ENCODE measurements at regions not wholly inside any gene's neighbourhood (a gene's known extent, or its start where the extent isn't known, plus 50 kb on each side); places are given as distances from the start of the nearest gene placed in this dataset.

DNA sequence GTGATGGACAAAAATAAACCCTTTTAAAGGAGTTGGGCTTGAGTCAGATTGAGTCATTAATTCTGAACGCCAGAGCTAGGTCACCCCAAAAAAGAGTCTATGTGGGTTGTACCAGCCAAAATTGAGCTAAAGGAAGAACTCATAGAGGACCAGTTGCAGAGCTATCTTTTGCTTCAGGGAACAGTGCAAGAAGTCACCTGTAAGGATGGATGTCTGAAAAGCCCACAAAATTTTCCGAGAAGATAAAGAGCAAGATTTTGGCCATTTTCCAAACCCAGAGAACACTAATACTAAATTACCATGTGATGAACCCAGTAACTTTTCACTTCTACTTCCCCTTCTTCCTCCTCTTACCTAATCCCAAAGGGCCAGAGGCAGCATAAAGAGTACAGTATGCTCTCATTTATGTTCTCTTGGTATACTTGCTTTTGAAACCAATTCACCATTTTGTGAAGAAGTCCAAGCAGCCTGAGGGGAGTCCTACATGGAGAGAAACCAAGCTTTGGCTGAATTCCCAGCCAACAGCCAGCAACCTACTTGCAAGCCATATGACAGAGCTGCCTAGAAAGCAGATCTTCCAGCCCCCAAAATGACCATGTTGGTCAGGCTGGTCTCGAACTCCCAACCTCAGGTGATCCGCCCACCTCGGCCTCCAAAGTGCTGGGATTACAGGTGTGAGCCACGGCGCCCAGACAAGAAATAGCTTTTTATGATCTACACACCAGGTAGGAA, 551.7 kb downstream of the SATB2 start:
- DNase-seq (ENCODE audit: low spot score), result no peak
- H3K27ac ChIP-seq, result no peak overlapping the region
- no peak for TF ChIP-seq CTCF (conservative IDR thresholded peaks at IDR 0.05; ENCODE audit: low read depth)
- POLR2A ChIA-PET (ENCODE audit: low non-redundant PET), result no interaction called here
- CTCF ChIA-PET, result no interaction called here

DNA sequence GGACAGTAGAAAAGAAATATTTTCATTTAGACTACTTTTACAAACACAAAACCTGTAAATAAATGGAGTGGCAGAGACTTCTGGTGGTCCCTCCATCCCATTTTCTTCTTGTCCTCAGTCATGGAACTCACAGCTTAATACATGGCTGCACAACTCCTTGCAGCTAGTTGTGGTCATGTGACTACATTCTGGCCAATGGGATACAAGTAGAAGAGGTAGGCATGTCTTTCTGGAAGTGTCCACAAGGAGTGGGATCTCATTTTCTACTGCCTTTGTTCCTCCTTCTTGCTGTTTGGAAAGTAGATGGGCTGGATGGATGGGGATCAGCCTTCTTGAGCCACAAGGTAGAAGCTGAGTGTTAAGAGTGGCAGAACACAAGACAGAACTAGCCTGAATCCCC, 555.8 kb downstream of the SATB2 start:
- DNase-seq (ENCODE audit: low spot score), result no peak
- ChIA-PET CTCF (no interaction called here), POLR2A (ENCODE audit: low non-redundant PET) (no interaction called here)
- no peak for TF ChIP-seq CTCF (conservative IDR thresholded peaks at IDR 0.05; ENCODE audit: low read depth)
- no peak overlapping the region for H3K27ac ChIP-seq

DNA sequence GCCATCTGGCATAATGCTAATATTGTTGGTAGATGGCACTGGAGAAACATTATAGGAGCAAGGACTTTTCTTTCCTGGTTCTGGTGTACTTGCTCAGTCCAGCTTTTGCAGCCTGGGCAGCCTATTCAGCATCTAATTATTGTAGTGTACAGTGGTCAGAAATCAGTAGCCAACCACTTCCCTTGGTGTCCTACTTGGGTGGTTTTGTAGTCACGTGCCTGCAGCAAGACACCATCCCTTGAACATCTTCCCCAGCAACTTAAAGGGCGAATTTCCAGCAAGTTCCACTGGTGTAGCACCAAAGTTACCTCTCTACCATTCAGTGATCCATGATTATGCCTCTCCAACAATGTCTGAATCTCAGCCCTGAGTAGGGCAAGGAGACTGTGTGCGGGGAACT, 557.6 kb downstream of the SATB2 start:
- TF ChIP-seq CTCF (conservative IDR thresholded peaks at IDR 0.05; ENCODE audit: low read depth), result no peak
- no peak overlapping the region for H3K27ac ChIP-seq
- ChIA-PET POLR2A (ENCODE audit: low non-redundant PET) (no interaction called here), CTCF (interaction anchor here (0.7 to 0.9 kb wide), 2 partner anchors 20 to 585 kb away, joined by 3 read pairs; no protein-coding TSS in a partner anchor)
- no peak for DNase-seq (ENCODE audit: low spot score)

GRCh38 chr2:198890490-198890889, 567.2 kb downstream of the SATB2 start:
- POLR2A ChIA-PET (ENCODE audit: low non-redundant PET), result no interaction called here
- no peak overlapping the region for H3K27ac ChIP-seq
- no peak for TF ChIP-seq CTCF (conservative IDR thresholded peaks at IDR 0.05; ENCODE audit: low read depth)
- no peak for DNase-seq (ENCODE audit: low spot score)
- CTCF ChIA-PET, result interaction anchor here (0.7 kb wide), 1 partner anchor 215 kb away, joined by 3 read pairs; no protein-coding TSS in a partner anchor

GRCh38 chr2:198883604-198884003, 574.1 kb downstream of the SATB2 start:
- no peak for DNase-seq (ENCODE audit: low spot score)
- POLR2A ChIA-PET (ENCODE audit: low non-redundant PET), result no interaction called here
- H3K27ac ChIP-seq, result no peak overlapping the region
- TF ChIP-seq CTCF (conservative IDR thresholded peaks at IDR 0.05; ENCODE audit: low read depth), result no peak
- CTCF ChIA-PET, result interaction anchor here (1.0 kb wide), 1 partner anchor 226 kb away, joined by 3 read pairs; no protein-coding TSS in a partner anchor

DNA sequence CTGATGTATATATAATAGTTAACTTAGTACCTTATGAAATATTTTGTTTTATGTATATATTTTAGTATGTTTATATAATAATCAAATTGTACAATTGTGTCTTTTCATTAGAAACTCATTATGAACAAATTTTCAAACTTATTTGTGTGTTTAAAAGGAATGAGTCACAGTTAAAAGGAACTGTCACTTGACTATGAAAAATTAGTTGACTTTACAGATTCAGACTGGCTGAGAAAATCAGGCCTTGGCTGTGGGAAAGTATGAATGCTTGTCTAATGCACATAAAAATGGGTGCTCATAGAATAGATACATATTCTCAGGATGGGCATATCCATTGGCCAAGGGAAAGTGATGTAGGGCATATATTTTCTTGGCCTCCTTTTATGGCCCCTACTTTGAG, 576.8 kb downstream of the SATB2 start:
- DNase-seq (ENCODE audit: low spot score), result no peak
- no peak for TF ChIP-seq CTCF (conservative IDR thresholded peaks at IDR 0.05; ENCODE audit: low read depth)
- POLR2A ChIA-PET (ENCODE audit: low non-redundant PET), result no interaction called here
- H3K27ac ChIP-seq, result no peak overlapping the region
- CTCF ChIA-PET, result no interaction called here

Data from RWPE1 (cell line).